GM19397 (cell line): ENCODE measurements at regions not wholly inside any gene's neighbourhood (a gene's known extent, or its start where the extent isn't known, plus 50 kb on each side); places are given as distances from the start of the nearest gene placed in this dataset.
"Not testable (repeated sequence)": the region's sequence is repeated elsewhere in the genome, so short reads cannot be mapped to it uniquely, and the experiment has no call there.

ENCODE experiments used
- ATAC-seq: cut with Tn5 transposase; IDR thresholded peaks from one replicate; pipeline ENCODE4 v1.9.1; 2021; ENCODE audit warnings: mild to moderate bottlenecking, moderate library complexity; ENCODE audit not compliant: unreplicated experiment

DNA sequence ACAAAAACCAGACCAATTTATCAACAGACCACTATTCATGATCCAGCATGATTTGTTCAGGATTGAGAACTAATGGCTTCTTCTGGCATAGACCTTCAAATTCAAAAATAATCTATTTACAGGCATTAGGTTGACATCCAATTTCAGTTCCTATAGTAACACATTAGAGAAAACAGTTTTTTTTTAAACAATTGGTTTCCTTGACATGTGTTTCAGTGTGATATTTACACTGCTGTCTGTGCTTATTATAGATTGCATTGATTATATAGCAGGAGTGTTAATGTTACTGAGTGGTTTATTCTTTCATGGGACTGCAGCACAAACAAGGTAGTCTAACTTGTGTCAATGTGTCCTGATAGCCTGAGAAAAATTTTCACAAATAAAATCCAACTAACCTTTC lies 579.3 kb downstream of the PLOD2 start:
- ATAC-seq, result no peak

DNA sequence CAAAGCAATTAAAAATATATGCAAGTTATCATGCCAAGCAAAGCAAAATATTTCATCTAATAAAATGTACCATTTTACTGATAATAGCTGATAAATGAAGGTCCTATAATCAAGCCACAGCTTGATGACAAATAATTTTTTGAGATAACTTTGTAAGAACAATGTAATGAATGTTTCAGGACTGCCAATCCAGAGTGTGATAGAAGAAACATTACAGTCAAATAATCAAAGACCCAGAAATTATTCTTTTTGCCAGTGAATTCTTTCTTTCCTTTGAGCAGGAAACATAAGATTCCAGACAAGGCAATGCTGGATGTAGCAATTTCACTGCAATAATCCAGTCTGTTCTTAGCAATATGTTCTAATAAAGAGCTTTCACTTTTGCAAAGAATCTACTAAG lies 556.1 kb downstream of the PLOD2 start:
- ATAC-seq, result no peak

DNA sequence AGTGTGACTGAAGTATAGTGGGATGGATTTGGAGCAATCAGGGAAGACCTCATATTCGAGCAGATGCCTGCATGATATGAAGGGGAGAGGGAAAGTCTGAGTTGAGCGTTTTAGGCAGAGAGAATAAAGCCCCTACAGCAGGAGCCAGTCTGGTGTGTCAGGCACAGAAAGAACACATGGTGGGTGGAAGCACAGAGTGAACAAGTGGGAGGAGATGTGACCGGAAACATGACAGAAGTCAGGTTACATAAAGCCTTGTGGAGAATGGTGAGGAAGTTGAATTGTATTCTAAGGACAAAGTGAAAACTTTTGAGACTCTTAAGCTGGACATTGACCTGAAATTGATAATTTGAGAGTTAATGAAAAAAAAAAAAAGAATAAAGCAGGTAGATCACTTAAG lies 541.0 kb downstream of the PLOD2 start:
- ATAC-seq, result no peak

DNA sequence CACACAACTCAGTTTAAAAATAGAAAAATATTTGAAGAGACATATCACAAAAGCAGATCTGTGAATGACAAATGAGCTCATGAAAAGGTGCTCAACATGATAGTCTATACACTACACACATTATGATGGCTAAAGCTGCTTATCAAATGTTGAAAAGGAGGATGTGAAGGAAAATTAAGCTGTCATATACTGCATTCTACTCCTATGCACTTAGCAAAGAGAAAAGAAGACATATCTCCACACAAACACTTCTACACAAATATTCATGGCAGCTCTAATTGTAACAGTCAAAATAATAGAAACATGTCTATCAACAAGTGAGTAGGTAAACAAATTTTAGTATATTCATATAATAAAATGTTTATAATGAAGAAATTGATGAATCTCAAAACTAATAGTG lies 540.5 kb downstream of the PLOD2 start:
- no peak for ATAC-seq

DNA sequence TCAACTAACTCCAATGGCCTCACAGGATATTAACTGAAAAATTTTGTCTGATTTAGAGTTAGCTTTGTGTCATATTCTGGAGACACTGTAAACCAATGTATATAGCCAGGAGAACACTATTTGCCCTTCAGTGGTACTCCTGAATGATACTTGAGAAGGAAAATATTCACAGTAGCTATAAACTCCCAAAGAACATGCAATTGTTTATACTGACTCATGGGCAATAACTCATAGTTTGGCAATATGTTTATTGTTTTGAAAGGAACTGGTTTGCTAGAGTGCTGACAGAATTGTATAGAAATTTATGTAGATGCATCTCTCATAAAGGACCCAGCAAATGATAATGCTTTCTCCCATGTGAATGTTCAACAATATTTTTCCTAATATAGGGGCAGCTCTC lies 537.6 kb downstream of the PLOD2 start:
- no peak for ATAC-seq

DNA sequence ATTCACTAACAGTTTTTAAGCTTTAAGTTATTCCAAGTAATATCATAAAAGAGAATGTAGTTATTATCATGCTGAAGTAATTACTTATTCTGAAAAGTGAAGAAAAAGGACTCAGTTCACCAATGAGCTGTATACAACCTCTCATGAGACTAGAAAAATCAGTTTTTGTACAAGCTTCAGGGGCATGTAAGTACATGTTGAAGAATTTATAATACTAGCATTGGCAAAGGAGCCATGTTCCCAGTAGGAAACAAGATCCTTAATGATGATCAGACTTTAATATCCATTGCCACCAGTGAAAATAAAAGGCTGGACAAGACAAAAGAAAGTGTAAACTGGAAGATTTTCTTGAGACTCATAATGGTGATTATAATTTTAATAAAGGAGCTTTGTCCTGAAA lies 532.8 kb downstream of the PLOD2 start:
- ATAC-seq, result no peak

DNA sequence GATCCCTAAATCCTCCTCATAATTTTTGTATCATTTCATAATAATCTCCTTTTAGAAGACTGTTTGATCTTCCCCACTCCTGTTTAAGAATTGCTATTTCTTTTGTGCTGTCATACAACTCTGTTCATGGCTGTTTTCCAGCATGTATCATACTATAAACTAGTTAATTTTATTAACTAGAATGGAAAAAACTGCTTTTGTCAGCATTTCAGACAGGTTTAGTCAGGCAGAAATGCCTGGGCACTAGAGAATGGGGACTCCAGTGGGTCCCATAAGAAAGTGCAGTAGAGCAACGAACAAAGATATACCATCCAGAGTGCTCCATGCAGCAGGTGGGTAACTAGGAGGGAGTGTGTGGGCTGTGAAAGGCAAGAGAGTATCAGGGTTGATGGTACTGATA lies 523.9 kb downstream of the PLOD2 start:
- ATAC-seq, result no peak

DNA sequence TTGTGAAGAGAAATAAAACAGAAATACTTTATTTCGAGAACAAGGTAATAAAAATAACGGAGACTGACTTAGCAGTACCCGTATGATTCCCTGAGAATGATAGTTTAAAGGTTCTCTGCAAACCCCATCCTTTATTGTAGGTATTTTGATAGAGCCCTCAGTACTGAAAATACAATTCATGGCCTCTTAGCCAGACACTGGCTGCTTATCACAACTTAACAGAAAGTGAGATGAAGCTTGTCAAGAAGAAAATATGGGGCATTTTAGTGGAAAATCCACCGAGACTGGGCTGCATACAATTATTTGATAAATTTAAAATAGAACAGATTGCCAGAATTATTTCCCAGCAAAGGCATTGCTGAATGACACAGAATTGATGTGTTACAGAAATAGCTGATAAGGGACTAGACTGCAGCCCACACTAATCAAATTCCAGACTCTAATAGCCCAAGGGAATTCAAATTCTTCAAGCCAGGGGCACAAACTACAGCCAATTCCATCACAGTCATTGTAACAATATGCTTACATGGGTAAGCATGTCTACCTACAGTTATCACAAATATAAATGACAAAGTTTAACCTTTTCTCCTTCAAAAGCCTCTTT lies 521.9 kb downstream of the PLOD2 start:
- no peak for ATAC-seq

DNA sequence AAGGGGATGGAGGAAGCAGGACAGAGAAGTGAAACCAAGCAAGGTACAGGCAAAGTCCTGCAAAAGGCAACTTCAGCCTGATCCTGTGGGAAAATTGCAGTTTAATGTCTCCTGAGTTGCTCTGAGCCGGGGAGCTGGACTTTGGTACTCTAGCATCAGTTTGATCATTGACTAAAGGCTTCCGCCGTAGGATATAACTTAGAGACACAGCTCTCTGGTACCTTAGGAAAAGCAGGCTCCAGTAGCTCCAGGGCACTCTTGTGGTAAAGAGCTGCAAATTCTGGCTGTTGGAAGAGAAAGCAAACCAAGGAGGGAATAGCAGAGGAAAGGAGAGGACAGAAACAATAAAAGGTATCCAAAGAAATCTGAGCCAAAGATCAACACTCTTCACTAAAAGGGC lies 521.1 kb downstream of the PLOD2 start:
- no peak for ATAC-seq

DNA sequence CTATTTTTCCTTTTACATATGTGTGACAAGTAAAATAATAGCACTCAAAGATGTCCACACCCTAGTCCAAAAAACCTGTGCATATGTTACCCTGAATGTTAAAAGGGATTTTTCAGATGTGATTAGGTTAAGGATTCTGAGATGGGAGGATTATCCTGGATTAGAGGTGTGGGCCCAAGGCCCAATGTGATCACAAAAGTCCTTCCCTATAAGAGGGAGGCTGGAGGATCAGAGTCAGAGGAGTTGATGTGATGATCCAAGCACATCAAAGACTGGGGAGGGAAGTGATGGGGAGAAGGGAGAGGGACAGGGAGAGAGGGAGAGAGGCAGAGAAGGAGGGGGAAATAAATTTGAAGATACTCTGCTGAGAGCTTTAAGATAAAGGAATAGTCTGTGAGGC lies 512.6 kb downstream of the PLOD2 start:
- no peak for ATAC-seq

DNA sequence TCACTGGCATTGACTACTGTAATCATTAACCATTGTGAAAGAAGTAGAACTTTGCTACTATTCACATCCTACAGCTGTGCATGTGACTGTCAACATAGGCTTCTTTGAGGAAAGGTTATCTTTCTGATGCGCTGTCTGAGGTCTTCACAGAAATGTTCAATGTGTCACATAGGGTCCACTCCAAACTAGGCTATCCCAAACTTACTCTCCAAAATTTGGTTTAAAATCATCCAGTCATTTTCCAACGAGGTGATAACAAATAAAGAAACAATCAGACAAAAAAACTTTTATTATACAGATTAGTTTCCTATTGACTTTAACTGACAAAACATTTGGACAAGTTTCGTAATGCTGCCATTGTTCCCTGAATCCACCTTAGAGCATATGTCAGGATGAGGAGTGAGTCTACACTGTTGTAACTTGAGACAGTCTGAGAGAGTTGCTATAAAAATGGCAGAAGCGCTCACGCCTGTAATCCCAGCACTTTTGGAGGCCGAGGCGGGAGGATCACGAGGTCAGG lies 511.6 kb downstream of the PLOD2 start:
- ATAC-seq, result no peak

DNA sequence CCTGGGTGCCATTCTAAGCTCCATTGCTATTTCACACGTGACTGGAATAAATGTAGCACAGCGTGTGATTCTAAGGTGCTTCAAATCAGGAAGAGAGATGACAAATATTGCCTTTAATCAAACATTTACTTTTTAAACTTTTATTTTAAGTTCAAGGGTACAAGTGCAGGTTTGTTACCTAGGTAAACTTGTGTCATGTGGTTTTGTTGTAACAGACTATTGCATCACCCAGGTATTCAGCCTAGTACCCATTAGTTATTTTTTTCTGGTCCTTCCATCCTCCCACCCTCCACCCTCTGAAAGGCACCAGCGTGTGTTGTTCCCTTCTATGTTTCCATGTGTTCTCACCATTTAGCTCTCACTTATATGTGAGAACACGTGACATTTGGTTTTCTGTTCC lies 510.8 kb downstream of the PLOD2 start:
- ATAC-seq, result no peak

DNA sequence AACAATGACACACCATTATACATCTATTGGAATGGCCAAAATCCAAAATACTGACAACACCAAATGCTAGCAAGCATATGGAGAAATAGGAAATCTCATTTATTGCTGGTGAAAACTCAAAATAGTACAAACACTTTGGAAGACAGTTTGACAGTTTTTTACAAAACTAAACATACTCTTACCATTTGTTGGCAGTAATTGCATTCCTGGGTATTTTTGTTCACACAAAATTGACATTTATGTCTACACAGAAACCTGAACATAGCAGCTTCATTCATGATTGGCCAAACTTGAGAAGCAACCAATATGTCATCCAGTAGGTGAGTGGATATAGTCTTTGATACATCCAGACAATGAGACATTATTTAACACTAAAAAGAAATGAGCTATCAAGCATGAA lies 489.9 kb downstream of the PLOD2 start:
- ATAC-seq, result no peak

DNA sequence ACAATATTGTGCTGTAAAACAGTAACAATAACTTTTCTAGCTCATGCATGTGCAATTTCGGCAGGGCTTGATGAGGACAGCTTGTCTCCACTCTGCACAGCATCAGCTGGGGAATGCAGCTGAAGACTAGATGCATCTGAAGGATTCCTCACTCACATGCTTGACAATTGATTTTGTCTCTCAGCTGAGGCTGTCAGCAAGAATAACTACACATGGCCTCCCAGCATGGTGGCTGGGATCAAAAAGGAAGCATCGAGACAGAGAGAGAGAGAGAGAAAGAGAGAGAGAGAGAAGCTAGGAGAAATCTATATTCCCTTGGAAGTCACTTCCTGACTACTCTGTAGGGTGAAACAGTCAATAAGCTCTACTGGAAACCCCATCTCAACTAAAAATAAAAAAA lies 487.1 kb downstream of the PLOD2 start:
- no peak for ATAC-seq

DNA sequence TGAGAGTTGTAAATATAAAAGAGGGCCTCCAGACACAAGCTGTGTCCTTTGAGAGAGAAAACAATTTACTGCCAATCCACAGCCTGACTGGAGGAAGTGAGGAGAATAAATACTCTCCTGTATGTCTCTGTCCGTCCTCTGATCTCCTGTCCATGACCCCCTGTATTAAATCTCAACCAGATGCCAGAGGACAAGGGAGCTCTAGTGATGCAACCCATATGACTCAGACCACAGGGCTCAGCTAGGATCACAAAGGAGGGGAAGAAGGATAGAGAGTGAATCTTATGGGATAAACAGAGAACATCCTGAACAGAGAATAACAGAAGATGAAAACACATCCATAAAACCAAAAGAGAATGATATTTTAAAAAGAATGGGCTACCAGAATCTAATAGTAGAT lies 482.6 kb downstream of the PLOD2 start:
- no peak for ATAC-seq

DNA sequence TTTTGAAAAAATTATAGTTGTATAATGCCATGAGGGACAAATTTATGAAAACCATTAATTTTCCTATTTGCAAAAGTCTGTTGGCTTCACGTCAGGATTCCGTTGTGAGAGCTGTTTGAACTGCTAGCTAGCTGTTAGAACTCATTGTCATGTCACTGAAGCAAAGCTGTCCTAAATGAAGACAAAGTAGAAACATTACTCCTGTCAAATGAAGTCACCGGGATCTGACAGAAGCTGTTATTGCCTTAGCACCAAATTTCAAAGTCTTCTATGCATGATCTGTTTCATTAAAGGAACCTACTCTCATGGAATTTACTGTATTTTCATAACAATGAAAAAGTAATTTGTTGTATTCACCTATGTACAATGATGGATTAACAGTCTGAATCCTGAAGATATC lies 479.8 kb downstream of the PLOD2 start:
- no peak for ATAC-seq

DNA sequence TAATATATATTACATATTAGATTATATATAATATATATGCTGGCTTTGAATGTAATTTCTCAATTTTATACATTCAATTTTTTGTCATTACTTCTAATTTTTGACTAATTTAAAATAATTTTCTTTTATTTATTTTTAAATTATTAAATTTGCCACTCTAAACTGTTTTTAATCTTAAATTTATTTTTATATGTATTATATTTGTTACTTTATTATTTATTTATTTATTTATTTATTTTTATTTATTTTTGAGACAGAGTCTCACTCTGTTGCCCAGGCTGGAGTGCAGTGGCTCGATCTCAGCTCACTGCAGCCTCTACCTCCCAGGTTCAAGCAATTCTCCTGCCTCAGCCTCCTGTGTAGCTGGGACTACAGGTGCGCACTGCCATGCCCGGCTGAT lies 473.0 kb downstream of the PLOD2 start:
- not testable (repeated sequence) for ATAC-seq

DNA sequence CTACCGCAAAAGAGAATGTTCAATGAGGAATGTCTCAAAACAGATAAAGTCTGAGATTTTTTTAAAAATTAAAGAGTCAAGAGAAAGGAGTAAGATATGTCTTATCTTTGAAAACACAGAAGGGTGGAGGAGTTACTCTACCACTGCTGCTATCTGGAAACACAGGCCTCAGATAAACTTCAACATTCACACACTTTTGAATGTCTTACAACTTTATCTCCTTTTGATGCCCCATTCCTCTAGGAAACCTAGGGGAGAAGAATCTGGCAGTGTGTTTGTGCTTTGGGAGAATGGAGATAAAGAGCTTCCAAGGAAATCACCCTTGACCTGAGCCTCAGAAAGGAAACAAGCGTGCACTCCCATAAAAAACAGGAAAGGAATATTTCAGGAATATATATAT lies 468.2 kb downstream of the PLOD2 start:
- ATAC-seq, result no peak

DNA sequence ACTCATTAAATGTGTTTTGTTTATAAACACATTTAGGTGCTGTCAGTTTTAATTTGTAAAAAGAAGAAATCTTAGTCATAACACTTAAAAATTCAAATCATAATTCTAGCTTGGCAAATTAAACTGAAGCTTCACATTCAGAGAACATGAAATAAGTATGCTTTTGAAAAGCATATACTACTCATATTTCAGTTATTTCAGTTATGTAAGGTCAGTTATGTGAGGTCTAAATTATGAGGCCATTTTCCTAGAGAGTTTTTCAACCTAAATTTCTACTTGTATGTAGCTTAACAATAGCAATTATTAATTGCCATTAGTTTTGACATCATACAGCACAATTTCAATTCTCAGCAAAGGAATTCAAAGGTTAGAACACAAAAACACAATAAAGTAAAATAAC lies 465.0 kb downstream of the PLOD2 start:
- ATAC-seq, result no peak

DNA sequence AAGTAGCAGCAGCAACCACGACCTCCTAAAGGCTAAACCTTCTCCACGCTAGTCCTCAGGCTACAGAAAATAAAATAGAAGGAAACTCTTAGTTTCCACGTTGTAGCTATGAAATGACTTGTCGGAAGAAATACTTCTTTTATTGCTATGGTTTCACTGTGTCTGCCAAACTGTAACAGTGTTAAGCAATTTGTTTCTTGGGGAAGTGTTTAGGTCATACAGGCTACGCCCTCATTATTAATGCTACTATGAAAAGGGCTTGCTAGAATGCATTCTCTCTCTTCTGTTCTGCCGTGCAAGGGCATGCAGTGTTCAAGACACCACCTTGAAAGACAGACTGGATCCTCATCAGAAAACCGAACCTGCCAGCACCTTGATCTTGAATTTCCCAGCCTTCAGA lies 462.7 kb downstream of the PLOD2 start:
- ATAC-seq, result no peak

DNA sequence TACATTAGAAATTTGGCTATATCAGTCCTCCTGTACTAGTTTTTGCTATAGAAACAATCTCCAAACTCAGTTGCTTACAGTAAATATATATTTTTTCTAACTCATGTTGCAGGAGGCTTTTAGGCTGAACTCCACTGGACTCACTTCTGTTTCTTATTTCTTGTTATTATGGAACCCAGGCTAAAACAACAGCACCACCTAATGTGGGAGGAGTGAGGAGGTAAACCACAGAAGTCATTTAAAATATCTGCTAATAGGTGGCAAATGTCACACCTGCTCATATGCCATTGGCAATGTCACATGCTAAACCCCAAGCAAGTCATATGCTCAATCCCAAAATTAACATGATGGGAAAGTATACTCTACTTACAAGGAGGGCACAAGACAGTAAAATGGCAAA lies 462.2 kb downstream of the PLOD2 start:
- ATAC-seq, result no peak

DNA sequence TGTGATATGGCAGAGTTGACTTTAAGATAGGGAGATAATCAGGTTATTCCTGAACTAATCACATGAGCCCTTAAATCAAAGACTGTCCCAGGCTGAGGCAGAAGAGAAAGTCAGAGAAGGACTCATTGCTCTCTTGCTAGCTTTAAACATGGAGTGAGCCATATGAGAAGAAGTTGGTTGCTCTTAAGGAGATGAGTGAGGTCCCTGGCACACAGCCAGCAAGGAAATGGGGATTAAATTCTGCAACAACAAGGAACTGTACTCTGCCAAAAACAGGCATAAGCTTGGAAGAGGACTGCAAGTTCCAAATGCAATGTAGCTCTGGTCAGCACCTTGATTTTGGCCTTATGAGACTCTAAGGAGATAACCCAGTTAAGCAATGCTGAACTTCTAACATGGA lies 457.0 kb downstream of the PLOD2 start:
- ATAC-seq, result no peak

DNA sequence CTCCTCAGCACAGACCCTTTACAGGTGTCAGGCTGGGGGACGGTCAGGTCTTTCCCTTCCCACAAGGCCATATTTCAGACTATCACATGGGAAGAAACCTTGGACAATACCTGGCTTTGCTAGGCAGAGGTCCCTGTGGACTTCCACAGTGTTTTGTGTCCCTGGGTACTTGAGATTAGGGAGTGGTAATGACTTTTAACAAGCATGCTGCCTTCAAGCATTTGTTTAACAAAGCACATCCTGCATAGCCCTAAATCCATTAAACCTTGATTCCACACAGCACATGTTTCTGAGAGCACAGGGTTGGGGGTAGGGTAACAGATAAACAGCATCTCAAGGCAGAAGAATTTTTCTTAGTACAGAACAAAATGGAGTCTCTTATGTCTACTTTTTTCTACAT lies 451.2 kb downstream of the PLOD2 start:
- not testable (repeated sequence) for ATAC-seq
